ENCODE measurements at regions not wholly inside any gene's neighbourhood (a gene's known extent, or its start where the extent isn't known, plus 50 kb on each side); places are given as distances from the start of the nearest gene placed in this dataset.
"Not testable (repeated sequence)": the region's sequence is repeated elsewhere in the genome, so short reads cannot be mapped to it uniquely, and the experiment has no call there.

GRCh38 chr10:23978317-23978716 is 230.6 kb upstream of the KIAA1217 start:
- Mint-ChIP-seq H3K4me3 (ENCODE audit: unreplicated experiment) (no peak overlapping the region), H3K36me3 (ENCODE audit: unreplicated experiment) (no peaks in the 10 kb centered on the region), H3K9me3 (ENCODE audit: unreplicated experiment) (peaks cover 5% of the 10 kb centered on the region), H3K27me3 (ENCODE audit: unreplicated experiment) (no peaks in the 10 kb centered on the region), H3K27ac (ENCODE audit: unreplicated experiment) (no peak overlapping the region), H3K4me1 (ENCODE audit: unreplicated experiment) (no peaks in the 10 kb centered on the region)
- DNase-seq (ENCODE audit: extremely low spot score, unreplicated experiment): no peak
- TF ChIP-seq CTCF (IDR thresholded peaks at IDR 0.05): no peak

- H3K4me3 Mint-ChIP-seq (ENCODE audit: unreplicated experiment): no peak overlapping the region
- no peak for DNase-seq (ENCODE audit: extremely low spot score, unreplicated experiment)
- no peaks in the 10 kb centered on the region for H3K36me3 Mint-ChIP-seq (ENCODE audit: unreplicated experiment)
- peaks cover 14% of the 10 kb centered on the region for H3K9me3 Mint-ChIP-seq (ENCODE audit: unreplicated experiment)
- no peaks in the 10 kb centered on the region for H3K27me3 Mint-ChIP-seq (ENCODE audit: unreplicated experiment)
- H3K4me1 Mint-ChIP-seq (ENCODE audit: unreplicated experiment): no peaks in the 10 kb centered on the region
- TF ChIP-seq CTCF (IDR thresholded peaks at IDR 0.05): no peak
- no peak overlapping the region for H3K27ac Mint-ChIP-seq (ENCODE audit: unreplicated experiment)
Measured at GRCh38 chr10:23980094-23980493, 228.8 kb upstream of the KIAA1217 start.

DNA sequence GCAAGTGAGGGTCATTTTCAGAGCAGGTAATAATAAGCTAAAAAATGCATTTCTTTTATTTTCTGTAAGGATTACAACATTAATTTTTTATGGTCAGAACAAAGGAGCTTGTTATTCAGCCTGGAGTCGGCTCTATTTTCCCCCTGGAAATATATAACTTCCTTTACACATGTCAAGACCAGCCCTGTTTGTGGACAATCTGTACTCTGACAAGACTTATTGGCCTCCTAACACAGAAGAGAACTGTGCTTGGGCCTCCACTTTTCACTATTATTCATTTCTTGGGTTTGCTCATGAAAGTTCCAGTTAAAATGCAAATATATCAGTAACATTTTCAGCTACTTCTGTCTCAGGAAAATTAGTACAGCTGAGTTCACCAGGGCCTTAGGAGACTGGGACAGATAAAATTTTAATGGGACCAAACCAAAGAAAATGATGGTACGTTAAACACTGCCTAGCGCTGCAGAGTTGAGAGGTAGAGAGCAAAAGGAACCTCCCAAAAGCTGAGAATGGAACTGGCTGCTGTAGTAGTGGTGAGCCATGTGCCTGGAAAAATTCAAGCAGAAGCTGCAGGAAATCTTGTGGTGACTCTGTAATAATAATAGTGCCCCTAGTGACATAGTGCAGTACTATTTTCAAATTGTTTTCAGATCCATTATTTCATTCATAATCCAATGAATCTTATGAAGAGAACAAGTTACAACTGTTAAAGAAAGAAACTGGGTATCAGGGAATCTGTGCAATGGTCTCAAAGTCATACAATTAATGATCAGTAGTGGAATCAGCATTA is 227.2 kb upstream of the KIAA1217 start:
- no peaks in the 10 kb centered on the region for H3K36me3 Mint-ChIP-seq (ENCODE audit: unreplicated experiment)

DNA sequence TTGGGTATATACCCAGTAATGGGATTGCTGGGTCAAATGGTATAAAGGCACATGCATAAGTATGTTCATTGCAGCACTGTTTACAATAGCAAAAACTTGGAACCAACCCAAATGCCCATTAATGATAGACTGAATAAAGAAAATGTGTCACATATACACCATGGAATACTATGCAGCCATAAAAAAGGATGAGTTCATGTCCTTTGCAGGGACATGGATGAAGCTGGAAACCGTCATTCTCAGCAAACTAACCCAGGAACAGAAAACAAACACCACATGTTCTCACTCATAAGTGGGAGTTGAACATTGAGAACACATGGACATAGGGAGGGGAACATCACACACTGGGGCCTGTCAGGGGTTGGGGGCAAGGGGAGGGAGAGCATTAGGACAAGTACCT is 224.5 kb upstream of the KIAA1217 start:
- not testable (repeated sequence) for H3K27me3 Mint-ChIP-seq (ENCODE audit: unreplicated experiment); H3K4me3 Mint-ChIP-seq (ENCODE audit: unreplicated experiment); DNase-seq (ENCODE audit: extremely low spot score, unreplicated experiment); H3K27ac Mint-ChIP-seq (ENCODE audit: unreplicated experiment); H3K36me3 Mint-ChIP-seq (ENCODE audit: unreplicated experiment); H3K4me1 Mint-ChIP-seq (ENCODE audit: unreplicated experiment)
- peaks cover 14% of the 10 kb centered on the region for H3K9me3 Mint-ChIP-seq (ENCODE audit: unreplicated experiment)

More for the DNA sequence above, 227.2 kb upstream of the KIAA1217 start:
- Mint-ChIP-seq H3K27me3 (ENCODE audit: unreplicated experiment) (no peaks in the 10 kb centered on the region), H3K9me3 (ENCODE audit: unreplicated experiment) (peaks cover 14% of the 10 kb centered on the region), H3K4me1 (ENCODE audit: unreplicated experiment) (no peaks in the 10 kb centered on the region), H3K4me3 (ENCODE audit: unreplicated experiment) (no peak overlapping the region), H3K27ac (ENCODE audit: unreplicated experiment) (no peak overlapping the region)
- DNase-seq (ENCODE audit: extremely low spot score, unreplicated experiment): no peak
- TF ChIP-seq CTCF (IDR thresholded peaks at IDR 0.05): no peak

GRCh38 chr10:23988006-23988405 is 220.9 kb upstream of the KIAA1217 start:
- Mint-ChIP-seq H3K4me3 (ENCODE audit: unreplicated experiment) (no peak overlapping the region), H3K9me3 (ENCODE audit: unreplicated experiment) (peaks cover 12% of the 10 kb centered on the region), H3K27ac (ENCODE audit: unreplicated experiment) (no peak overlapping the region), H3K4me1 (ENCODE audit: unreplicated experiment) (no peaks in the 10 kb centered on the region), H3K27me3 (ENCODE audit: unreplicated experiment) (no peaks in the 10 kb centered on the region), H3K36me3 (ENCODE audit: unreplicated experiment) (no peaks in the 10 kb centered on the region)
- TF ChIP-seq CTCF (IDR thresholded peaks at IDR 0.05): no peak
- no peak for DNase-seq (ENCODE audit: extremely low spot score, unreplicated experiment)

Data from osteocyte (in vitro differentiated cells).